ENCODE measurements at regions not wholly inside any gene's neighbourhood (a gene's known extent, or its start where the extent isn't known, plus 50 kb on each side); places are given as distances from the start of the nearest gene placed in this dataset.

DNA sequence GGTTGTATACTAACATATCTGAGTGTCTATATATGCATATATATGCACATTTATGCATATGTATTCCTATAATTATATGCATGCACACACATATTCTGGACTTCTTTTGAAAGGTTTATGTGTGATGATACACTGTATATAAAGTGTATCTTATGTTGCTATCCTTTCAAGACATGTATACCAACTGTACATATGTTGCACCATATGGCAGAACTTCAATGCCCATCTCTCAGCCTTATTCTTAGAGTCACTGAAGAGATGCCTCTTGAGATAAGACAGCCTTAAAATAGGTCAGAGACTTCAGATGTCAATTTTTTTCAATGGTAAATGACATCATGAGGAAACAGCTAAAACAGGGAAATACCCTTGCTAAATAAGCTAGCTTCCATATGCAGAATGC is 461.4 kb downstream of the SPATA31D1 start:
- no peak for TF ChIP-seq CBX2 (IDR thresholded peaks at IDR 0.05; ENCODE audit: borderline replicate concordance, low read depth)
- TF ChIP-seq KDM1A (IDR thresholded peaks at IDR 0.05; ENCODE audit: low read depth) = no peak
- no peak for TF ChIP-seq RAD21 (conservative IDR thresholded peaks at IDR 0.05 in 1 of 2, IDR thresholded peaks at IDR 0.05 in 1 of 2)
- TF ChIP-seq RNF2 (IDR thresholded peaks at IDR 0.05; ENCODE audit: borderline replicate concordance, low read depth) = no peak
- TF ChIP-seq FOXS1 (CRISPR knock-in tag; IDR thresholded peaks at IDR 0.05) = no peak
- no peak for TF ChIP-seq HDAC2 (IDR thresholded peaks at IDR 0.05)
- TF ChIP-seq CHD4 (IDR thresholded peaks at IDR 0.05; ENCODE audit: borderline replicate concordance) = no peak

Data from A549 (cell line).